Mucosa of rectum (tissue), 2 donors: ENCODE measurements at regions not wholly inside any gene's neighbourhood (a gene's known extent, or its start where the extent isn't known, plus 50 kb on each side); places are given as distances from the start of the nearest gene placed in this dataset.

Source experiments
- H3K27ac ChIP-seq, 2 donors: one replicate each; pipeline ENCODE4 v1.7.0; 2013; ENCODE audit warnings: inconsistent platforms in 2 of 2, low read depth in 2 of 2, low read length in 2 of 2
- H3K27me3 ChIP-seq, 2 donors: one replicate each; pipeline ENCODE4 v1.7.0; 2013; ENCODE audit warnings: low read length in 2 of 2; ENCODE audit not compliant: control insufficient read depth in 2 of 2, insufficient read depth in 2 of 2
- H3K36me3 ChIP-seq, 2 donors: one replicate each; pipeline ENCODE4 v1.7.0; 2013; ENCODE audit warnings: low read length in 2 of 2; ENCODE audit not compliant: control insufficient read depth in 2 of 2, insufficient read depth in 2 of 2
- H3K4me1 ChIP-seq, 2 donors: one replicate each; pipeline ENCODE4 v1.7.0; 2013; ENCODE audit warnings: low read length in 2 of 2, mild to moderate bottlenecking in 1 of 2; ENCODE audit not compliant: control insufficient read depth in 2 of 2, insufficient read depth in 2 of 2
- H3K4me3 ChIP-seq, 2 donors: one replicate each; pipeline ENCODE4 v1.7.0; 2013; ENCODE audit warnings: low read length in 2 of 2
- H3K9ac ChIP-seq, 2 donors: one replicate each; pipeline ENCODE4 v1.7.0; 2013; ENCODE audit warnings: low read length in 2 of 2, low read depth in 1 of 2, mild to moderate bottlenecking in 1 of 2
- H3K9me3 ChIP-seq, 2 donors: one replicate each; pipeline ENCODE4 v1.7.0; 2013; ENCODE audit warnings: low read length in 2 of 2; ENCODE audit not compliant: control insufficient read depth in 2 of 2
- donor health status: healthy.
- donor health status: Normal muscosa, but diverticular disease.

GRCh38 chr12:4822572-4822971 lies 87.1 kb upstream of the KCNA1 start:
- no peak overlapping the region for H3K4me3 ChIP-seq
- H3K36me3 ChIP-seq: no peaks in the 10 kb centered on the region
- H3K27ac ChIP-seq: no peak overlapping the region
- no peak overlapping the region for H3K9ac ChIP-seq
- H3K9me3 ChIP-seq: no peaks in the 10 kb centered on the region
- H3K4me1 ChIP-seq: peaks cover 0 to 4% of the 10 kb centered on the region in 2 donors
- H3K27me3 ChIP-seq: no peaks in the 10 kb centered on the region

GRCh38 chr12:4824380-4824779 lies 85.3 kb upstream of the KCNA1 start:
- H3K36me3 ChIP-seq: no peaks in the 10 kb centered on the region
- peaks cover 0 to 4% of the 10 kb centered on the region in 2 donors for H3K4me1 ChIP-seq
- H3K27me3 ChIP-seq: peaks cover 0 to 7% of the 10 kb centered on the region in 2 donors
- no peaks in the 10 kb centered on the region for H3K9me3 ChIP-seq
- no peak overlapping the region for H3K27ac ChIP-seq
- no peak overlapping the region for H3K4me3 ChIP-seq
- H3K9ac ChIP-seq: no peak overlapping the region

DNA sequence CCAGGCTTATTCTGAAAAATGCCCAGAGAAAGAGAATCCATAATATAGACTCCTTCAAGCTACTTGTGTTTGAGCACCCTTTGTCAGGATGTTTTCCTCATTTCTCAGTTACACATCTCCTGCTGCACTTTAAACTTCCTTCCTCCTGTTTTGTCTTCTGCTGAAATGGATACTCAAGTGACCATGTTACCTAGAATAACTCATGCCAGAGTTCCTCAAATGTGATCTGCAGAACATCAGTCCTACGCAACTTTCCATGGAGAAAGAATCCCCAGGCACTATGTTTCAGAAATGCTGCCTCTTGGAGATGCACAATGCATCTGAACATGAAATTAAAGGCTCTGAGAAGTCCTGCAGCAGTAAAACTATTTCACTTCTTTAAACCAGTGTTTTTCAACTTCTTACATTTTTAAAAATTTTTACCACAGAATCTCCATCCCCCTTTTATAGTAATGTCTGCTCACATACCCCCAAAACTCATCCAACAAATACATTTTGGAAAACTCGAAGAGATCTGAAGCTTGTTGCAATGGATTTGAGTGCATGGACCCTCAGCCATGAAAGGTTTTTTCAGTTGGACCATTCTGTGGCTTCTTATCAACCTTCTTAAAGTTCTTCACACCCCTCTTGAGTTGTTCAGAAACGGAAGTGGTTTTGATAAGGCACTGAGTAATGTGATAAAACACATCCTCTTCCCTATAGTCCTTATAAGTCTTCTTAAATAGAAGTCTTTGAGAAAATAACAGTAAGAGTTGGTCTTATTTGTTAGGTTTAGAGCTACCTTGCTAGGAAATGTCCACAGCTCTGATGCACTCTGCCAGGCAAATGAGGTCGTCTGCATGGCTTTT lies 84.5 kb upstream of the KCNA1 start:
- Histone ChIP-seq H3K9me3 (no peaks in the 10 kb centered on the region), H3K9ac (no peak overlapping the region)

DNA sequence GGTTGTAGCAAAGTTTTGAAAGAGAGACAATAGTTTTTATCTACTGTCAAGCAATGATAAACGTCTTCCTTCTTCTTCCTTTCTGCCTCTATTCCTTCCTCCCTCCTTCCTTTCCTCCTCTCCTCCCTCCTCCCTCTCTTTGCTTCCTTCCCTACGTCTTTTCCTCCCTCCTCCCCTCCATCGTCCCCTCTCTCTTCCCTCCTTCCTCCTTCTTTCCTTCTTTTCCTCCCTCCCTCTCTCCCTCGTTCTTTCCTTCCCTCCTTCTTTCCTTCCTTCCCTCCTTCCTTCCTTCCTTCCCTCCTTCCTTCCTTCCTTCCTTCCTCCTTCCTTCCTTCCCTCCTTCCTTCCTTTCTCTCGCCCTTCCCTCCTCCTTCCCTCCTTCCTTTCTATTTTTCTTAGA lies 82.8 kb upstream of the KCNA1 start:
- Histone ChIP-seq H3K9me3 (no peaks in the 10 kb centered on the region), H3K27me3 (peaks cover 0 to 11% of the 10 kb centered on the region in 2 donors), H3K4me3 (no peak overlapping the region), H3K9ac (no peak overlapping the region), H3K27ac (no peak overlapping the region), H3K4me1 (peaks cover 0 to 2% of the 10 kb centered on the region in 2 donors), H3K36me3 (no peaks in the 10 kb centered on the region)

More for the DNA sequence above, 84.5 kb upstream of the KCNA1 start:
- Histone ChIP-seq H3K36me3 (no peaks in the 10 kb centered on the region), H3K27me3 (peaks cover 0 to 11% of the 10 kb centered on the region in 2 donors), H3K4me1 (peaks cover 0 to 4% of the 10 kb centered on the region in 2 donors), H3K27ac (no peak overlapping the region), H3K4me3 (no peak overlapping the region)

GRCh38 chr12:4828176-4828575 lies 81.5 kb upstream of the KCNA1 start:
- H3K9ac ChIP-seq: no peak overlapping the region
- H3K4me1 ChIP-seq: peaks cover 0 to 2% of the 10 kb centered on the region in 2 donors
- no peaks in the 10 kb centered on the region for H3K9me3 ChIP-seq
- no peak overlapping the region for H3K4me3 ChIP-seq
- peaks cover 0 to 11% of the 10 kb centered on the region in 2 donors for H3K27me3 ChIP-seq
- no peak overlapping the region for H3K27ac ChIP-seq
- H3K36me3 ChIP-seq: no peaks in the 10 kb centered on the region

DNA sequence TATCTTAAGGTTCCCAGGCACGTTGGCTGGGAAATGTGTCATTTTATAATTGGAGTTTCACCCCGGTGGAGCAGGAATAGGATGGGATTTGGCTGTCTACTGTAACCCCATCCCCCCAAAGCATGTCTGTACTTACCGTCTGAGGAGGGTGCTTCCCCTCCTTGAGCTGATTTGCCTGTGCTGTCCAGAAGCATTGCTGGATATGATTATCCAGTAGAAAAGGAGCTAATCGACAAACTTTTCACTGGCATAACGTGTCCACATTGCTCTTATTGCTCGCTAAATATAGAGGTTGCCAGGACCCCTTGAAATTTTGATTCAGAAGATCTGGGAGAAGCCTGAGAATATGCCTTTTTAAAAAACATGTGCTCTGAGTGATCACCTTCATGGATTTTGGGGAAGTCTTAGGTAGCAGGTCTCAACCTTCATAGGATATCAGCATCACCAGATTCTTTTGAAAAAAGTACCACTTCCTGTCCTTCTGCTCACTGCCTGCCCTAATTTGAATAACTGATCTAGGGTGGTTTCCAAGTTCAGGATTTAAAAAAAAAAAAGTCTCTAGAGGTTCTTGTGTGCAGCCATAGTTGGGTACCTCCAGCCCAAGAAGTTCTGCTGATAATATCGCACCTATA lies 80.4 kb upstream of the KCNA1 start:
- Histone ChIP-seq H3K27me3 (peaks cover 0 to 11% of the 10 kb centered on the region in 2 donors), H3K9ac (no peak overlapping the region), H3K9me3 (no peaks in the 10 kb centered on the region), H3K4me3 (no peak overlapping the region), H3K4me1 (peaks cover 0 to 2% of the 10 kb centered on the region in 2 donors), H3K36me3 (no peaks in the 10 kb centered on the region), H3K27ac (no peak overlapping the region)

GRCh38 chr12:4829793-4830162 lies 79.9 kb upstream of the KCNA1 start:
- no peak overlapping the region for H3K4me3 ChIP-seq
- H3K36me3 ChIP-seq: no peaks in the 10 kb centered on the region
- no peak overlapping the region for H3K27ac ChIP-seq
- peaks cover 0 to 2% of the 10 kb centered on the region in 2 donors for H3K4me1 ChIP-seq
- H3K27me3 ChIP-seq: peaks cover 0 to 11% of the 10 kb centered on the region in 2 donors
- H3K9ac ChIP-seq: no peak overlapping the region
- H3K9me3 ChIP-seq: no peaks in the 10 kb centered on the region

DNA sequence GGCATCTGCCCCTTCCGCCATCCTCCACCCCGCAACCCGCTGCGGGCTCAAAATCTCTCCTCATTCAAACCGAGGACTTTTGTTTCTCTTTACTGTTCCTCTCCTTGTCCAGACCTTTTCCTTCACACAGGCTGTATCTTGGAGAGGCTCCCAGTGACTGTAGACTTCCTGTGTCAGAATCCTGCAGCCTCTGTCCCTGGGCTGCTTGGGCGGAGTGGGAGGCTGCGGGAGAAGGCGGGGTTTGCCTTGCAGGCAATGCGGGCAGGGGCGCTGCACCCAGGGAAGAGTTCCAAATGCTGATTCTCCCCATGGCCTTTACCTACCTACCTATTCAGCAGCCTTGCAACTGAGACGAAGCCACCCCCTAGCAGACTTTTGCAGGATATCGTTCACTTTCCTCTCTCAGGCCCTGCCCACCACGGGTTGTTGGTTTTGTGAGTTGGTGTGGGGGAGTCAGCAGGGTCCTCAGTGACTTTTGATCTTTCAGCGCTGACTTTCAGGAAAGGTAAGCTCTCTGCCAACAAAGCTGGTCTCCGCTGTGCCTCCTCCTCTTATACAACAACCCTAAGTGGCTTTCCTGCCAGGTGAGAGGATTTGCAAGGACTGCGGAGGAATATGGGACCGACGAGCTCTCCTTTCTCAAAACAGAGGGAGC lies 79.0 kb upstream of the KCNA1 start:
- no peaks in the 10 kb centered on the region for H3K36me3 ChIP-seq
- H3K4me1 ChIP-seq: peaks cover 0 to 2% of the 10 kb centered on the region in 2 donors
- H3K4me3 ChIP-seq: no peak overlapping the region
- no peak overlapping the region for H3K27ac ChIP-seq
- no peak overlapping the region for H3K9ac ChIP-seq
- no peaks in the 10 kb centered on the region for H3K9me3 ChIP-seq
- peaks cover 0 to 11% of the 10 kb centered on the region in 2 donors for H3K27me3 ChIP-seq

- peaks cover 0 to 11% of the 10 kb centered on the region in 2 donors for H3K27me3 ChIP-seq
- H3K36me3 ChIP-seq: no peaks in the 10 kb centered on the region
These were observed 76.7 kb upstream of the KCNA1 start for GRCh38 chr12:4833053-4833452.

DNA sequence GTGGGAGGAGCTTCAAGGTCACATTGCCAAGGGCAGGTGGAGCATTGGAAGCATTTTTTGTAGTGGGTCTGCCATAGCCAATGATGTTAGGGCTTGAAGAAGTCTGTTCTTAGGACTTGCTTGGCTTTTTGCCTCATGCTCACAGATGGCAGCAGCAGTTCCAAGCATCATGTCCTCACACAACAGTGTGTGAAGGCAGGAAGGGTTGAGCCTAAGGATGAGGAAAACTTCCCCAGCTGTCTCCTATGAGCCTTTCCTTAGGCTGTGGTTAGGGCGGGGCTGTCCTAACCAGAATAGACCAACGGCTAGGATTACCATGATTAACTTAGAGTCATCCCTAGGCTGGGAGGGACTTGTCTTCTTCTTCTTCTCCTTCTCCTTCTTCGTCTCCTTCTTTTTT lies 76.2 kb upstream of the KCNA1 start:
- Histone ChIP-seq H3K4me3 (no peak overlapping the region), H3K27ac (no peak overlapping the region), H3K27me3 (peaks cover 0 to 11% of the 10 kb centered on the region in 2 donors), H3K9ac (no peak overlapping the region), H3K36me3 (no peaks in the 10 kb centered on the region), H3K4me1 (peaks cover 0 to 2% of the 10 kb centered on the region in 2 donors), H3K9me3 (no peaks in the 10 kb centered on the region)

More at GRCh38 chr12:4833053-4833452, 76.7 kb upstream of the KCNA1 start:
- peaks cover 0 to 2% of the 10 kb centered on the region in 2 donors for H3K4me1 ChIP-seq
- H3K9ac ChIP-seq: no peak overlapping the region
- H3K27ac ChIP-seq: no peak overlapping the region
- H3K9me3 ChIP-seq: no peaks in the 10 kb centered on the region
- no peak overlapping the region for H3K4me3 ChIP-seq
